HEK293T (cell line): ENCODE measurements at regions not wholly inside any gene's neighbourhood (a gene's known extent, or its start where the extent isn't known, plus 50 kb on each side); places are given as distances from the start of the nearest gene placed in this dataset.

Experiments
- CTCF ChIA-PET: fragments of 350-600 bp; formaldehyde crosslinking; extraction: SDS; loops from one replicate; lab custom pipeline; 2021; ENCODE audit warnings: antibody characterized with exemption, inconsistent platforms; lab: Yijun Ruan, JAX
- POLR2A ChIA-PET: fragments of 350-600 bp; formaldehyde crosslinking; extraction: SDS; loops from one replicate; lab custom pipeline; 2020; ENCODE audit warnings: antibody characterized with exemption, inconsistent platforms; lab: Yijun Ruan, JAX
- DNase-seq: peaks from one replicate; pipeline ENCODE4 v3.0.0; 2012; ENCODE audit warnings: mixed read lengths; ENCODE audit errors: extremely low spot score
- ARNT ChIP-seq: fragments of 450-650 bp; IDR thresholded peaks from 2 replicates; pipeline ENCODE4 v1.6.1; 2017; ENCODE audit warnings: mild to moderate bottlenecking
- BHLHE40 ChIP-seq: fragments of 450-650 bp; IDR thresholded peaks from 2 replicates; pipeline ENCODE4 v1.6.1; 2016; ENCODE audit warnings: mild to moderate bottlenecking, moderate library complexity, borderline replicate concordance
- CTBP1 ChIP-seq: fragments of 450-650 bp; IDR thresholded peaks from 2 replicates; pipeline ENCODE4 v1.6.1; 2016; ENCODE audit warnings: borderline replicate concordance
- ELF4 ChIP-seq: fragments of 450-650 bp; IDR thresholded peaks from 2 replicates; pipeline ENCODE4 v1.6.1; 2017; ENCODE audit warnings: antibody characterized with exemption
- FOXA1 ChIP-seq: fragments of 450-650 bp; IDR thresholded peaks from 2 replicates; pipeline ENCODE4 v1.6.1; 2016; ENCODE audit warnings: mild to moderate bottlenecking
- FOXK2 ChIP-seq: fragments of 450-650 bp; IDR thresholded peaks from 2 replicates; pipeline ENCODE4 v1.6.1; 2016; ENCODE audit warnings: mild to moderate bottlenecking
- FOXM1 ChIP-seq: fragments of 450-650 bp; IDR thresholded peaks from 2 replicates; pipeline ENCODE4 v1.6.1; 2017; ENCODE audit warnings: mild to moderate bottlenecking, borderline replicate concordance
- HDGF ChIP-seq: fragments of 450-650 bp; IDR thresholded peaks from 2 replicates; pipeline ENCODE4 v1.6.1; 2017; ENCODE audit warnings: antibody characterized with exemption, borderline replicate concordance
- L3MBTL2 ChIP-seq: fragments of 450-650 bp; conservative IDR thresholded peaks from 2 replicates; pipeline ENCODE4 v1.6.1; 2016; ENCODE audit warnings: mild to moderate bottlenecking
- LEF1 ChIP-seq: fragments of 450-650 bp; IDR thresholded peaks from 2 replicates; pipeline ENCODE4 v1.6.1; 2017; ENCODE audit warnings: mild to moderate bottlenecking, borderline replicate concordance
- NFRKB ChIP-seq: fragments of 450-650 bp; IDR thresholded peaks from 2 replicates; pipeline ENCODE4 v1.6.1; 2016; ENCODE audit warnings: mild to moderate bottlenecking, moderate library complexity
- SP1 ChIP-seq: fragments of 450-650 bp; IDR thresholded peaks from 2 replicates; pipeline ENCODE4 v1.6.1; 2017
- SUZ12 ChIP-seq: fragments of 450-650 bp; IDR thresholded peaks from 2 replicates; pipeline ENCODE4 v1.6.1; 2016; ENCODE audit warnings: mild to moderate bottlenecking
- TARDBP ChIP-seq: fragments of 450-650 bp; IDR thresholded peaks from 2 replicates; pipeline ENCODE4 v1.6.1; 2016
- ZNF384 ChIP-seq: fragments of 450-650 bp; IDR thresholded peaks from 2 replicates; pipeline ENCODE4 v1.6.1; 2016
- TF ChIP-seq, protein P1 (sequence below): fragments of 450-650 bp; IDR thresholded peaks from 2 replicates; pipeline ENCODE4 v1.6.1; 2016

DNA sequence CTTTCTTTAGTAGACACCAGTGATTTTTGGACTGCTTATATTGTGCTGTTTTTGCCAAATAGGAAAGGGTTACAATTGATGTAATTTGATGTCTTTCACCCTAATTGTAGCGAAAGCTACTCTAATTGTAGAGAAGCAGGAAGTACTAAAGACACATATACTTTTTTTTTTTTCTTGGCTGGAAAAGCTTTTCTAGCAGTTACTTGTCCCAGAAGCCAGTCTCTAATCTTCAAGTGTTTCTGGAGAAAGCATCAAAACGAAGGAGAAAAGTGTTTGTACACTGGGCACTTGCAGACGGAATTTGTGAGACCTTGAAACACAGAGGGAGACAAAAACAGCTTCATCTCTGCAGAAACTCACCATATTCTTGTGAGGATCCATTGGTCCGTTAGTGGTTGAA lies 616.5 kb upstream of the LCORL start:
- no peak for TF ChIP-seq BHLHE40
- TF ChIP-seq CTBP1, result no peak
- TF ChIP-seq HDGF, result no peak
- TF ChIP-seq LEF1, result no peak
- TF ChIP-seq TARDBP, result no peak
- no peak for DNase-seq
- POLR2A ChIA-PET, result no interaction called here
- CTCF ChIA-PET, result no interaction called here

DNA sequence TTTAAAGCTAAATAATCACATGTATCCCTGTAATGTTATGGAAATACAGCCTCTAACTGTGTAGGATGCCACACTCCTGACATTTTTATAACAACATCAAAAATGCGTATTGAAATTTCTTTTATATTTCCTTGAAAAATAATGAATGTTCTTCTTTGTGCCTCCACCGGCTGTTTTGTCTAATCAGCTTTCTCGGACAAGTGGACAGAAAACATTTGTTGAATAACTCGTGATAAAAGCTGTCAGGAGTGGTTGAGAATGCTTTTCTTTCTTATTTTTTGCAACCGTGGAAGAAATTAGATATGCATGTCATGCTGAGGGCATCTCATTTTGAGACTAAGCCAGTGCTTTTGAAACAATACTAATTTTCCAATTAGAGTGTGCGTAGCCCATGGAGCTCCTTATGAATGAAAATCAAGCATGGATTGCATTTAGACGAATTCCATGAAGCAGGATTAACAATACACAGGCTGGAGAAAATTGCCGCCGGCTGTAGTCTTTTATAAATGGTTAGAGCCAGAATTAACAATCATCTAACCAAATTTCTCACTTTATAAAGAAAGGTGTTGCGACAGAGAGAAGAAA lies 614.5 kb upstream of the LCORL start:
- POLR2A ChIA-PET, result no interaction called here
- TF ChIP-seq NFRKB, result no peak
- TF ChIP-seq FOXM1, result no peak
- TF ChIP-seq, protein P1, sequence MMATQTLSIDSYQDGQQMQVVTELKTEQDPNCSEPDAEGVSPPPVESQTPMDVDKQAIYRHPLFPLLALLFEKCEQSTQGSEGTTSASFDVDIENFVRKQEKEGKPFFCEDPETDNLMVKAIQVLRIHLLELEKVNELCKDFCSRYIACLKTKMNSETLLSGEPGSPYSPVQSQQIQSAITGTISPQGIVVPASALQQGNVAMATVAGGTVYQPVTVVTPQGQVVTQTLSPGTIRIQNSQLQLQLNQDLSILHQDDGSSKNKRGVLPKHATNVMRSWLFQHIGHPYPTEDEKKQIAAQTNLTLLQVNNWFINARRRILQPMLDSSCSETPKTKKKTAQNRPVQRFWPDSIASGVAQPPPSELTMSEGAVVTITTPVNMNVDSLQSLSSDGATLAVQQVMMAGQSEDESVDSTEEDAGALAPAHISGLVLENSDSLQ, result no peak
- TF ChIP-seq TARDBP, result no peak
- no peak for TF ChIP-seq ZNF384
- no peak for TF ChIP-seq CTBP1
- TF ChIP-seq BHLHE40, result no peak
- TF ChIP-seq SP1, result no peak
- DNase-seq, result no peak
- CTCF ChIA-PET, result no interaction called here

DNA sequence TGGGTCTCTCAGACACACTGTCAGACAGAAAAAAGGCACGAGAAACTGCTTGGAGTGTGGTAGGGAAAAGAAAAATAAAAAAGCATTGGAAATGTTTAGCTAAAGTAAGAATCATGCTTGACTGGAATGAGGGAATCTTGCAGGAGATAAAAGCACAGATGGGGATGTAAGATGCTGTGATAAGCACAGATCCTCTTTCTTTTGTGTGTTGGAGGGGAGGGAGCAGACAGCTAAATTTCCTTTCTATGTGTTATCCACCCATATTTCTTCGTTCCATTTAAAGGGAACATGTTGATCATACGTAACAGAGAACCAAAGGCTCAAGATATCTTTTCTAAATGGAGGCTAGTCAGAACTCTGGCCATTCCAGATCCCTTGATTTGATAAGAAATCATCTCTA lies 614.0 kb upstream of the LCORL start:
- no peak for DNase-seq
- ChIA-PET CTCF (no interaction called here), POLR2A (no interaction called here)
- no peak for TF ChIP-seq SP1
- TF ChIP-seq ZNF384, result no peak
- no peak for TF ChIP-seq SUZ12
- TF ChIP-seq FOXA1, result no peak
- no peak for TF ChIP-seq NFRKB
- no peak for TF ChIP-seq ARNT
- no peak for TF ChIP-seq TARDBP
- TF ChIP-seq ELF4, result no peak
- TF ChIP-seq, protein P1, result no peak
- no peak for TF ChIP-seq HDGF
- no peak for TF ChIP-seq CTBP1
- no peak for TF ChIP-seq L3MBTL2
- TF ChIP-seq FOXK2, result no peak

DNA sequence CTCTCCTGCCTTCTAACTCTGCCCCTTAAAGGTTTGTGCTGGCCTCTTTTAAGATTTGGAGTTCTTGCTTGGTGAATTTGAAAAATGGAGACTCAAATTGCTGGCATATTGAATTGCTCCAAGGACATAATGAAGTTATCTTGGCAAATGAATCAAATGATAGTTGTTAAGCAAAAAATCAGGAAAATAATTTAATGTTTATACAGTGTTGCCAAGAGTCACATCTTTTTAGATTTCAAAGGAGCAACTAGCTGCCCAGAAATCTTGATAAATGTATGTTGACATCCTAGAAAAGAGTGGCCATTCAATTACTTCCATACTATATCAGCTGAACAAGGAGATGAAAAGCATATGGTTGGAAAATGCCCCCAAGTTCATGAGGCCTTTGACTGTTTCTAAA lies 610.0 kb upstream of the LCORL start:
- CTCF ChIA-PET, result no interaction called here
- TF ChIP-seq ARNT (no peak), ELF4 (no peak), TARDBP (no peak), CTBP1 (no peak), SP1 (no peak), L3MBTL2 (no peak), BHLHE40 (no peak), ZNF384 (no peak), HDGF (no peak), NFRKB (no peak), FOXA1 (no peak), LEF1 (no peak), FOXM1 (no peak), FOXK2 (no peak)
- TF ChIP-seq, protein P1, result no peak

DNA sequence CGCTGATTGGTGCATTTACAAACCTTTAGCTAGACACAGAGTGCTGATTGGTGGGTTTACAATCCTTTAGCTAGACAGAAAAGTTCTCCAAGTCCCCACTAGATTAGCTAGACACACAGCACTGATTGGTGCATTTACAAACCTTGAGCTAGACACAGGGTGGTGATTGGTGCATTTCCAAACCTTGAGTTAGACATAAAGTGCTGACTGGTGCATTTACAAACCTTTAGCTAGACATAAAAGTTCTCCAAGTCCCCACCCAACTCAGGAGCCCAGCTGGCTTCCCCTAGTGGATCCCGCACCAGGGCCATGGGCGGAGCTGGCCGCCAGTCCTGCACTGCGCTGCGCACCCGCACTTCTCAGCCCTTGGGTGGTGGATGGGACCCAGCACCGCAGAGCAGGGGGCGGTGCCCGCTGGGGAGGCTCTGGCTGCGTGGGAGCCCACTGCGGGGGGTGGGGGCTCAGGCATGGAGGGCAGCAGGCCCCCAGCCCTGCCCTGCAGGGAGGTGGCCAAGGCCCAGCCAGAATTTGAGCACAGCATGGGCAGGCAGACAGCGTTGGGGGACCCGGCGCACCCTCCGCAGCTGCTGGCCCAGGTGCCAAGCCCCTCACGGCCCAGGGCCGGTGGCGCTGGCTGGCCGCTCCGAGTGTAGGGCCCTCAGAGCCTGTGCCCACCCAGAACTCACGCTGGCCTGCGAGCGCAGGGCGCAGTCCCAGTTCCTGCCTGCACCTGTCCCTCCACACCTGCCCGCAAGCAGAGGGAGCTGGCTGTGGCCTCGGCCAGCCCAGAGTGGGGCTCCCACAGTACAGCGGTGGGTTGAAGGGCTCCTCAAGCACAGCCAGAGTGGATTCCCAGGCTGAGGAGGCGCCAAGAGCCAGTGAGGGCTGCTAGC lies 608.9 kb upstream of the LCORL start:
- ChIA-PET POLR2A (no interaction called here), CTCF (interaction anchor here (0.6 kb wide), 1 partner anchor 1158 kb away, joined by 3 read pairs; no protein-coding TSS in a partner anchor)
- DNase-seq, result no peak
- TF ChIP-seq NFRKB (no peak), LEF1 (no peak), CTBP1 (no peak), FOXK2 (no peak), ELF4 (no peak), SUZ12 (no peak), HDGF (no peak), L3MBTL2 (no peak), FOXA1 (no peak), TARDBP (no peak)
- TF ChIP-seq, protein P1, result no peak

More for the DNA sequence above, 610.0 kb upstream of the LCORL start:
- DNase-seq, result no peak
- POLR2A ChIA-PET, result no interaction called here
